Endothelial cell of umbilical vein (primary cell): ENCODE measurements at regions not wholly inside any gene's neighbourhood (a gene's known extent, or its start where the extent isn't known, plus 50 kb on each side); places are given as distances from the start of the nearest gene placed in this dataset.

Experiments used
- BruUV-seq: library from RNA; stranded (reverse); fragments of 400-500 nt; replicated peaks from 2 replicates; lab custom pipeline; 2021; lab: Mats Ljungman, UMichigan
- CTCF ChIA-PET: fragments of 300-600, 350-600 bp; sonication (Branson Sonifier 250); formaldehyde crosslinking; loops from one replicate; lab custom pipeline; 2021; ENCODE audit warnings: antibody characterized with exemption, inconsistent platforms; lab: Charles Lee
- POLR2A ChIA-PET: fragments of 300-600, 350-600 bp; sonication (Branson Sonifier 250); formaldehyde crosslinking; loops from one replicate; lab custom pipeline; 2021; ENCODE audit warnings: antibody characterized with exemption, inconsistent platforms; lab: Charles Lee
- DNase-seq: peaks from one replicate; pipeline ENCODE4 v3.0.0-alpha.2; 2011; ENCODE audit warnings: low read depth, low spot score
- FAIRE-seq: peaks from 2 replicates; lab custom pipeline; 2011; peaks lifted over from hg19 to GRCh38; lab: Jason Lieb, UNC
- H2AFZ ChIP-seq: 2 replicates; pipeline ENCODE4 v1.6.0; 2012; ENCODE audit warnings: low read depth, low read length, control low read depth, inconsistent platforms
- H3K27ac ChIP-seq: 2 replicates; pipeline ENCODE4 v1.5.1; 2011; ENCODE audit warnings: low read depth, mild to moderate bottlenecking, control low read depth, low read length, moderate library complexity; ENCODE audit not compliant: insufficient read depth
- H3K27me3 ChIP-seq, 2 experiments: 2 replicates each; pipeline versions ENCODE4 v1.6.0 to v1.6.1; 2011; ENCODE audit warnings: low read length in 2 of 2, mixed read lengths in 1 of 2; ENCODE audit not compliant: control insufficient read depth in 2 of 2, insufficient read depth in 2 of 2
- H3K36me3 ChIP-seq, 2 experiments: 2 replicates in 1 of 2; 3 replicates in 1 of 2; pipeline ENCODE4 v1.5.1; 2011; ENCODE audit warnings: low read length in 2 of 2, mild to moderate bottlenecking in 1 of 2, moderate library complexity in 1 of 2; ENCODE audit not compliant: control insufficient read depth in 2 of 2, insufficient read depth in 2 of 2; ENCODE audit errors: extremely low read depth in 1 of 2
- H3K4me1 ChIP-seq: 3 replicates; pipeline ENCODE4 v1.5.1; 2011; ENCODE audit warnings: mild to moderate bottlenecking, low read length; ENCODE audit not compliant: control insufficient read depth, insufficient read depth; ENCODE audit errors: extremely low read depth
- H3K4me2 ChIP-seq: 2 replicates; pipeline ENCODE4 v1.6.1; 2011; ENCODE audit warnings: low read length, control low read depth, mixed read lengths; ENCODE audit not compliant: insufficient read depth
- H3K4me3 ChIP-seq, 3 experiments: fragments of 200-600 bp in 1 of 3; sonication (generic), shearing (Covaris generic) in 1 of 3; replicated peaks in 1 of 3; 2 replicates each; pipeline ENCODE4 v1.5.1; 2011 to 2016; ENCODE audit warnings: control low read depth in 3 of 3, low read length in 3 of 3, mild to moderate bottlenecking in 2 of 3, inconsistent platforms in 1 of 3, low read depth in 1 of 3, moderate library complexity in 1 of 3; ENCODE audit not compliant: insufficient read depth in 1 of 3
- H3K79me2 ChIP-seq: 2 replicates; pipeline ENCODE4 v1.6.0; 2012; ENCODE audit warnings: low read length, inconsistent platforms; ENCODE audit not compliant: control insufficient read depth, insufficient read depth
- H3K9ac ChIP-seq: replicated peaks from 2 replicates; pipeline ENCODE3; 2011; ENCODE audit warnings: low read length, control low read depth; ENCODE audit not compliant: insufficient read depth; ENCODE audit errors: extremely low read depth
- H3K9me1 ChIP-seq: replicated peaks from 3 replicates; pipeline ENCODE4 v1.6.0; 2011; ENCODE audit warnings: mild to moderate bottlenecking, low read length; ENCODE audit not compliant: control insufficient read depth, insufficient read depth; ENCODE audit errors: extremely low read depth
- H3K9me3 ChIP-seq: replicated peaks from 2 replicates; pipeline ENCODE4 v1.5.1; 2012; ENCODE audit warnings: low read length, inconsistent platforms; ENCODE audit not compliant: control insufficient read depth, insufficient read depth
- H4K20me1 ChIP-seq: replicated peaks from 2 replicates; pipeline ENCODE3; 2011; ENCODE audit warnings: mild to moderate bottlenecking, low read length; ENCODE audit not compliant: control insufficient read depth, insufficient read depth; ENCODE audit errors: extremely low read depth
- EZH2 ChIP-seq: IDR thresholded peaks from 2 replicates; pipeline ENCODE4 v1.6.1; 2012; ENCODE audit warnings: borderline replicate concordance, low read depth, mild to moderate bottlenecking, moderate library complexity, low read length, inconsistent platforms; ENCODE audit not compliant: severe bottlenecking
- FOS ChIP-seq: IDR thresholded peaks from 2 replicates; pipeline ENCODE4 v1.6.1; 2011; ENCODE audit warnings: mild to moderate bottlenecking, low read length, moderate library complexity, borderline replicate concordance; ENCODE audit not compliant: insufficient read depth
- GATA2 ChIP-seq: IDR thresholded peaks from 2 replicates; pipeline ENCODE4 v1.7.0; 2011; ENCODE audit warnings: low read depth, mild to moderate bottlenecking, moderate library complexity, mixed read lengths, low read length; ENCODE audit not compliant: insufficient read length, insufficient read depth
- JUN ChIP-seq: IDR thresholded peaks from 2 replicates; pipeline ENCODE4 v1.6.1; 2011; ENCODE audit warnings: borderline replicate concordance, low read depth; ENCODE audit not compliant: insufficient read length, insufficient read depth
- POLR2A ChIP-seq: IDR thresholded peaks from 2 replicates; pipeline ENCODE4 v1.6.1; 2012; ENCODE audit warnings: low read depth, mild to moderate bottlenecking, control low read depth, low read length
- POLR2AphosphoS5 ChIP-seq: IDR thresholded peaks from 2 replicates; pipeline ENCODE4 v1.6.1; 2012; ENCODE audit warnings: low read depth, mild to moderate bottlenecking, control low read depth, low read length, moderate library complexity; ENCODE audit not compliant: insufficient read depth
- dilution Hi-C: fragments of 300-500 bp; cut with MboI; formaldehyde crosslinking; loops from one replicate; pipeline ENCODE4 v1.15.0; 2019; ENCODE audit warnings: low sequenced_read_pairs; ENCODE audit not compliant: extremely low pct_ligation_motif_present
- intact Hi-C: fragments of 100-400 bp; cut with micrococcal nuclease; formaldehyde crosslinking; loops from one replicate; pipeline ENCODE4 v1.10.0; 2022
- TF ChIP-seq, protein P1 (sequence below): IDR thresholded peaks from 2 replicates; pipeline ENCODE4 v1.6.1; 2011; ENCODE audit not compliant: insufficient read depth, insufficient read length
- TF ChIP-seq, protein P2 (sequence below), 2 donors: IDR thresholded peaks; 1 replicate in 1 of 2; 2 replicates in 1 of 2; pipeline ENCODE4 v1.5.1; 2011; ENCODE audit warnings: low read length in 2 of 2, mild to moderate bottlenecking in 2 of 2, moderate library complexity in 2 of 2, control low read depth in 1 of 2, inconsistent platforms in 1 of 2, low read depth in 1 of 2; ENCODE audit not compliant: insufficient read depth in 1 of 2; ENCODE audit errors: extremely low read depth in 1 of 2

DNA sequence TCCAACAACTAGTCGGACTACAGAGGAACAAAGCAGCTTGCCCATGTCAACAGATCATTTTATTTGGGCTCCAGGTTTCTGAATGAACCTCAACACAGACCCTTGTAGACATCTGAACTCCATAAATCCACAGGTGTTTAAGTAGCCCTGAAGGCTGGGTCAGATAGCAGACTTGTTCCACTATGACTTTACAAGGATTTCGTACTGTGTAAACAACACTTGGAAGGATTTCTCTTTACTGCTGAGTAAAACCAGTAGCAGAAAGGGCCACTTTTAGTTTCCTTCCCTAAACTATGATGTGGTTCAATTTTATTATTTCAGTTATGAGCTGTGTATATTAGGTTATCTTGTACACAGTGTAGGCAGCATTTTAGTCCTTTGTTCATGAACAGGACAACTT, 316.4 kb upstream of the ADGRL2 start:
- H3K79me2 ChIP-seq = no peaks in the 10 kb centered on the region
- no peaks in the 10 kb centered on the region for H3K9me3 ChIP-seq
- H3K9ac ChIP-seq = no peak overlapping the region
- TF ChIP-seq POLR2A (no peak), EZH2 (no peak), GATA2 (no peak), POLR2AphosphoS5 (no peak), FOS (no peak)
- TF ChIP-seq, protein P1, sequence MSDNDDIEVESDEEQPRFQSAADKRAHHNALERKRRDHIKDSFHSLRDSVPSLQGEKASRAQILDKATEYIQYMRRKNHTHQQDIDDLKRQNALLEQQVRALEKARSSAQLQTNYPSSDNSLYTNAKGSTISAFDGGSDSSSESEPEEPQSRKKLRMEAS = no peak
- FAIRE-seq (no peak), DNase-seq (no peak)
- no peaks in the 10 kb centered on the region for H3K27me3 ChIP-seq
- no peak overlapping the region for H3K4me3 ChIP-seq
- no peaks in the 10 kb centered on the region for H3K36me3 ChIP-seq
- CTCF ChIA-PET = interaction anchor here (0.6 to 1.6 kb wide), 2 partner anchors 10 to 14 kb away, joined by 3 to 6 read pairs; no protein-coding TSS in a partner anchor
- no peak overlapping the region for H3K27ac ChIP-seq
- no peaks in the 10 kb centered on the region for H4K20me1 ChIP-seq
- no TSS peak for BruUV-seq
- dilution Hi-C loops = no loop called here
- POLR2A ChIA-PET = no interaction called here
- no peaks in the 10 kb centered on the region for H3K9me1 ChIP-seq
- H3K4me1 ChIP-seq = no peaks in the 10 kb centered on the region
- H2AFZ ChIP-seq = no peak overlapping the region
- H3K4me2 ChIP-seq = no peak overlapping the region
- intact Hi-C loops = no loop called here

DNA sequence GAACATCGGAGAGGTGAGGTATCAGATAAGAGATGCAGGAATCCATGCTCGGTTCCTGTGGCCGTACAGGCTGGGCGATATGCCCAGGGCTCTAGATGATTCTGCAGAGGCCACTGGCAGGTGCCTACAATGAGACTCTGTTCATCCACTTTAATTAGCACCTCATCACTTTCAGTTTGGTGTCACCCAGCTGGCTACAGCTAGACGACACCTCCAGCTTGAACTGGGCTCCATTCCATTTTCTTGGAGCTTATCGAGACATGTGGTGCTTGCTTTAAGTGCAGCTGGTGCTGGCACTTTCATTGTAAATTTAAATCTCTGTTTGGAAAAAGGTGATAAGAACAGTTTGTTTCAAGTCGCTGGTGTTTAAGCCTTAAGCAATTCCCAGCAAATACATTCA, 322.5 kb upstream of the ADGRL2 start:
- no peak for TF ChIP-seq EZH2
- TF ChIP-seq POLR2AphosphoS5 = no peak
- TF ChIP-seq, protein P2, sequence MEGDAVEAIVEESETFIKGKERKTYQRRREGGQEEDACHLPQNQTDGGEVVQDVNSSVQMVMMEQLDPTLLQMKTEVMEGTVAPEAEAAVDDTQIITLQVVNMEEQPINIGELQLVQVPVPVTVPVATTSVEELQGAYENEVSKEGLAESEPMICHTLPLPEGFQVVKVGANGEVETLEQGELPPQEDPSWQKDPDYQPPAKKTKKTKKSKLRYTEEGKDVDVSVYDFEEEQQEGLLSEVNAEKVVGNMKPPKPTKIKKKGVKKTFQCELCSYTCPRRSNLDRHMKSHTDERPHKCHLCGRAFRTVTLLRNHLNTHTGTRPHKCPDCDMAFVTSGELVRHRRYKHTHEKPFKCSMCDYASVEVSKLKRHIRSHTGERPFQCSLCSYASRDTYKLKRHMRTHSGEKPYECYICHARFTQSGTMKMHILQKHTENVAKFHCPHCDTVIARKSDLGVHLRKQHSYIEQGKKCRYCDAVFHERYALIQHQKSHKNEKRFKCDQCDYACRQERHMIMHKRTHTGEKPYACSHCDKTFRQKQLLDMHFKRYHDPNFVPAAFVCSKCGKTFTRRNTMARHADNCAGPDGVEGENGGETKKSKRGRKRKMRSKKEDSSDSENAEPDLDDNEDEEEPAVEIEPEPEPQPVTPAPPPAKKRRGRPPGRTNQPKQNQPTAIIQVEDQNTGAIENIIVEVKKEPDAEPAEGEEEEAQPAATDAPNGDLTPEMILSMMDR (IDR thresholded peaks at IDR 0.05; ENCODE audit: extremely low read depth in 1 of 2, insufficient read depth in 1 of 2, low read depth in 1 of 2, low read length in 2 of 2) = no peak
- TF ChIP-seq POLR2A = no peak
- TF ChIP-seq JUN = no peak
- Histone ChIP-seq H3K9me1 (no peaks in the 10 kb centered on the region), H3K79me2 (no peaks in the 10 kb centered on the region), H2AFZ (no peak overlapping the region), H3K4me1 (no peaks in the 10 kb centered on the region), H3K4me3 (no peak overlapping the region), H3K9ac (no peak overlapping the region), H3K36me3 (no peaks in the 10 kb centered on the region), H3K9me3 (no peaks in the 10 kb centered on the region), H3K27ac (no peak overlapping the region), H4K20me1 (no peaks in the 10 kb centered on the region), H3K27me3 (peaks cover 0 to 1% of the 10 kb centered on the region in 2 experiments), H3K4me2 (no peak overlapping the region)
- intact Hi-C loops (no loop called here), dilution Hi-C loops (no loop called here)
- DNase-seq (no peak), FAIRE-seq (no peak)
- POLR2A ChIA-PET = no interaction called here
- BruUV-seq = no TSS peak
- CTCF ChIA-PET = interaction anchor here (1.4 kb wide), 1 partner anchor 11 kb away, joined by 6 read pairs; no protein-coding TSS in a partner anchor
